ENCODE measurements at regions not wholly inside any gene's neighbourhood (a gene's known extent, or its start where the extent isn't known, plus 50 kb on each side); places are given as distances from the start of the nearest gene placed in this dataset.
"Not testable (repeated sequence)": the region's sequence is repeated elsewhere in the genome, so short reads cannot be mapped to it uniquely, and the experiment has no call there.

- no peak for DNase-seq
Observed at GRCh38 chr20:4635781-4636180, 50.5 kb upstream of the PRNP start.

GRCh38 chr20:4635342-4635741 is 50.9 kb upstream of the PRNP start:
- no peak for DNase-seq

- no peak for DNase-seq
Observed at GRCh38 chr20:4633780-4634179, 52.5 kb upstream of the PRNP start.

- DNase-seq: no peak
Observed at GRCh38 chr20:4633379-4633778, 52.9 kb upstream of the PRNP start.

- no peak for DNase-seq
Observed at GRCh38 chr20:4632876-4633275, 53.4 kb upstream of the PRNP start.

- no peak for DNase-seq
Observed at GRCh38 chr20:4626228-4626627, 60.0 kb upstream of the PRNP start.

- DNase-seq: no peak
Observed at GRCh38 chr20:4625687-4626086, 60.6 kb upstream of the PRNP start.

- DNase-seq: not testable (repeated sequence)
Observed at GRCh38 chr20:4624675-4625336, 61.5 kb upstream of the PRNP start.

- DNase-seq: not testable (repeated sequence)
Observed at GRCh38 chr20:4619144-4619543, 67.1 kb upstream of the PRNP start.

- no peak for DNase-seq
Observed at GRCh38 chr20:4617484-4617883, 68.8 kb upstream of the PRNP start.

- no peak for DNase-seq
Observed at GRCh38 chr20:4617019-4617418, 69.2 kb upstream of the PRNP start.

GRCh38 chr20:4613718-4614620 is 72.3 kb upstream of the PRNP start:
- peak; percentile 73 for DNase-seq

- no peak for DNase-seq
Observed at GRCh38 chr20:4613184-4613583, 73.1 kb upstream of the PRNP start.

GRCh38 chr20:4610871-4611270 is 75.4 kb upstream of the PRNP start:
- no peak for DNase-seq

GRCh38 chr20:4609511-4609910 is 76.7 kb upstream of the PRNP start:
- no peak for DNase-seq

GRCh38 chr20:4608861-4609260 is 77.4 kb upstream of the PRNP start:
- no peak for DNase-seq

GRCh38 chr20:4607287-4607713 is 79.0 kb upstream of the PRNP start:
- peak; percentile 70 for DNase-seq

- DNase-seq: no peak
Observed at GRCh38 chr20:4606051-4606450, 80.2 kb upstream of the PRNP start.

- DNase-seq: no peak
Observed at GRCh38 chr20:4605166-4605565, 81.1 kb upstream of the PRNP start.

GRCh38 chr20:4604580-4604979 is 81.7 kb upstream of the PRNP start:
- no peak for DNase-seq

- DNase-seq: no peak
Observed at GRCh38 chr20:4603724-4604123, 82.5 kb upstream of the PRNP start.

- DNase-seq: no peak
Observed at GRCh38 chr20:4602297-4602631, 84.0 kb upstream of the PRNP start.

- no peak for DNase-seq
Observed at GRCh38 chr20:4601630-4602296, 84.5 kb upstream of the PRNP start.

Measured in activated CD4-positive, alpha-beta T cell treated with anti-CD3 and anti-CD28 coated beads, Interleukin-10, Interleukin-2, amounts not matched to agents 100 ng/mL and 50 ng/mL, durations not matched to agents 16 hours and 8 hours (primary cell).